Choroid plexus epithelial cell (primary cell): ENCODE measurements at regions not wholly inside any gene's neighbourhood (a gene's known extent, or its start where the extent isn't known, plus 50 kb on each side); places are given as distances from the start of the nearest gene placed in this dataset.

ENCODE experiments used
- DNase-seq: peaks from one replicate; pipeline ENCODE4 v3.0.0-alpha.2; 2010; ENCODE audit warnings: low read depth
- H3K4me3 ChIP-seq: 2 replicates; pipeline ENCODE4 v1.5.1; 2011; ENCODE audit warnings: low read depth, mild to moderate bottlenecking, control low read depth, low read length, moderate library complexity
- CTCF ChIP-seq: conservative IDR thresholded peaks from 2 replicates; pipeline ENCODE4 v1.5.1; 2011; ENCODE audit warnings: low read depth, mild to moderate bottlenecking, control low read depth, inconsistent platforms, low read length, moderate library complexity

GRCh38 chr1:60244906-60245305, 171.3 kb upstream of the C1orf87 start:
- H3K4me3 ChIP-seq: no peak overlapping the region
- no peak for TF ChIP-seq CTCF
- no peak for DNase-seq

GRCh38 chr1:60235275-60235674, 161.7 kb upstream of the C1orf87 start:
- no peak overlapping the region for H3K4me3 ChIP-seq
- no peak for TF ChIP-seq CTCF
- no peak for DNase-seq

- DNase-seq: no peak
- no peak for TF ChIP-seq CTCF
Measured at GRCh38 chr1:60234776-60235175, 161.2 kb upstream of the C1orf87 start.

GRCh38 chr1:60229821-60230220, 156.3 kb upstream of the C1orf87 start:
- no peak for TF ChIP-seq CTCF
- DNase-seq: no peak
- no peak overlapping the region for H3K4me3 ChIP-seq

More at GRCh38 chr1:60234776-60235175, 161.2 kb upstream of the C1orf87 start:
- H3K4me3 ChIP-seq: no peak overlapping the region

GRCh38 chr1:60228041-60228491, 154.5 kb upstream of the C1orf87 start:
- TF ChIP-seq CTCF: no peak
- DNase-seq: no peak
- H3K4me3 ChIP-seq: no peak overlapping the region

GRCh38 chr1:60227601-60228000, 154.0 kb upstream of the C1orf87 start:
- H3K4me3 ChIP-seq: no peak overlapping the region
- DNase-seq: no peak
- TF ChIP-seq CTCF: no peak

GRCh38 chr1:60225486-60225885, 151.9 kb upstream of the C1orf87 start:
- no peak overlapping the region for H3K4me3 ChIP-seq
- TF ChIP-seq CTCF: no peak
- DNase-seq: no peak
